HCT116 (cell line): ENCODE measurements at regions not wholly inside any gene's neighbourhood (a gene's known extent, or its start where the extent isn't known, plus 50 kb on each side); places are given as distances from the start of the nearest gene placed in this dataset.

Experiments
- ATAC-seq: fragments of 200-7000 bp; cut with Tn5 transposase; 2 replicates; pipeline ENCODE4 v1.9.1; 2020; ENCODE audit warnings: mild to moderate bottlenecking, moderate library complexity
- BruUV-seq: library from RNA; stranded (reverse); fragments of 400-500 nt; replicated peaks from 2 replicates; lab custom pipeline; 2021; lab: Mats Ljungman, UMichigan
- CTCF ChIA-PET: fragments of 300-600 bp; sonication (Branson Sonifier 250); formaldehyde crosslinking; loops from one replicate; lab custom pipeline; 2021; ENCODE audit warnings: antibody characterized with exemption; lab: Charles Lee
- POLR2A ChIA-PET: fragments of 300-600, 350-600 bp; sonication (Branson Sonifier 250); formaldehyde crosslinking; loops from one replicate; lab custom pipeline; 2021; ENCODE audit warnings: antibody characterized with exemption; lab: Charles Lee
- RAD21 ChIA-PET, 2 experiments: fragments of 300-600 bp; sonication (Branson Sonifier 250); formaldehyde crosslinking; loops; one replicate each; lab custom pipeline; 2023; ENCODE audit warnings: low total read pairs in 2 of 2; ENCODE audit not compliant: uncharacterized antibody in 2 of 2, unreplicated experiment in 2 of 2, low non-redundant PET in 1 of 2; lab: Charles Lee
- DNase-seq: peaks from one replicate; pipeline ENCODE4 v3.0.0-alpha.2; 2010; ENCODE audit warnings: low read depth, low spot score
- H2AFZ ChIP-seq: fragments of 200-600 bp; shearing (Covaris generic), sonication (generic); 2 replicates; pipeline ENCODE4 v1.6.1; 2017; ENCODE audit warnings: low read depth, mixed run types, mixed read lengths, antibody characterized with exemption, low read length; ENCODE audit not compliant: poor library complexity, severe bottlenecking
- H3K27ac ChIP-seq: 2 replicates; pipeline ENCODE4 v1.5.1; 2012; ENCODE audit warnings: low read depth, low read length
- H3K27me3 ChIP-seq: fragments of 200-600 bp; sonication (generic); 2 replicates; pipeline ENCODE4 v1.6.1; 2016; ENCODE audit warnings: mixed run types, low read length, mixed read lengths; ENCODE audit not compliant: insufficient read depth
- H3K36me3 ChIP-seq, 2 experiments: fragments of 200-500 bp in 1 of 2; fragments of 200-600 bp in 1 of 2; sonication (Bioruptor generic) in 1 of 2; sonication (generic) in 1 of 2; 2 replicates each; pipeline versions ENCODE4 v1.5.1 to v1.6.1; 2014 to 2016; ENCODE audit warnings: low read length in 2 of 2, inconsistent platforms in 1 of 2, mixed read lengths in 1 of 2, mixed run types in 1 of 2; ENCODE audit not compliant: insufficient read depth in 2 of 2, control insufficient read depth in 1 of 2
- H3K4me1 ChIP-seq, 2 experiments: fragments of 200-600 bp in 1 of 2; sonication (generic) in 1 of 2; 2 replicates each; pipeline versions ENCODE4 v1.5.1 to v1.6.1; 2012 to 2017; ENCODE audit warnings: low read length in 2 of 2, inconsistent platforms in 1 of 2, mild to moderate bottlenecking in 1 of 2, mixed read lengths in 1 of 2, mixed run types in 1 of 2, moderate library complexity in 1 of 2; ENCODE audit not compliant: insufficient read depth in 2 of 2, control insufficient read depth in 1 of 2
- H3K4me2 ChIP-seq: fragments of 200-600 bp; sonication (generic); 2 replicates; pipeline ENCODE4 v1.6.1; 2017; ENCODE audit warnings: mixed run types, low read length, mixed read lengths
- H3K4me3 ChIP-seq, 2 experiments: fragments of 200-600 bp in 1 of 2; sonication (generic) in 1 of 2; replicated peaks in 1 of 2; 2 replicates each; pipeline ENCODE4 v1.5.1; 2011 to 2016; ENCODE audit warnings: low read length in 2 of 2, control low read depth in 1 of 2, low read depth in 1 of 2, mild to moderate bottlenecking in 1 of 2, mixed read lengths in 1 of 2, mixed run types in 1 of 2
- H3K79me2 ChIP-seq: fragments of 200-600 bp; sonication (generic); 2 replicates; pipeline ENCODE4 v1.6.1; 2017; ENCODE audit warnings: mild to moderate bottlenecking, mixed run types, low read length, moderate library complexity, mixed read lengths; ENCODE audit not compliant: insufficient read depth
- H3K9ac ChIP-seq: fragments of 200-600 bp; sonication (generic); 2 replicates; pipeline ENCODE4 v1.6.1; 2016; ENCODE audit warnings: low read length, mixed read lengths
- H3K9me2 ChIP-seq: fragments of 200-600 bp; sonication (generic), shearing (Covaris generic); 2 replicates; pipeline ENCODE4 v1.6.1; 2017; ENCODE audit warnings: mixed run types, mild to moderate bottlenecking, moderate library complexity; ENCODE audit not compliant: insufficient read depth
- H3K9me3 ChIP-seq, 2 experiments: fragments of 200-500 bp in 1 of 2; fragments of 200-600 bp in 1 of 2; sonication (Bioruptor generic) in 1 of 2; sonication (generic) in 1 of 2; 2 replicates each; pipeline ENCODE4 v1.6.1; 2014 to 2017; ENCODE audit warnings: low read length in 2 of 2, mixed read lengths in 2 of 2, inconsistent platforms in 1 of 2, low read depth in 1 of 2, mild to moderate bottlenecking in 1 of 2, mixed run types in 1 of 2, moderate library complexity in 1 of 2; ENCODE audit not compliant: control insufficient read depth in 1 of 2, insufficient read depth in 1 of 2
- H4K20me1 ChIP-seq: fragments of 200-600 bp; sonication (generic), shearing (Covaris generic); 2 replicates; pipeline ENCODE4 v1.6.1; 2017; ENCODE audit warnings: mixed run types, mild to moderate bottlenecking, moderate library complexity; ENCODE audit not compliant: insufficient read depth
- ATF3 ChIP-seq: IDR thresholded peaks from 2 replicates; pipeline ENCODE4 v1.6.1; 2012
- CBX3 ChIP-seq: IDR thresholded peaks from 2 replicates; pipeline ENCODE4 v1.6.1; 2012; ENCODE audit warnings: low read depth
- CEBPB ChIP-seq: IDR thresholded peaks from 2 replicates; pipeline ENCODE4 v1.6.1; 2012; ENCODE audit warnings: low read depth
- CTCF ChIP-seq, 3 experiments: fragments of 200-600 bp in 1 of 3; sonication (generic) in 1 of 3; IDR thresholded peaks in 2 of 3; conservative IDR thresholded peaks in 1 of 3; 2 replicates each; pipeline ENCODE4 v1.5.1; 2012 to 2017; ENCODE audit warnings: low read depth in 2 of 3, low read length in 2 of 3, antibody characterized with exemption in 1 of 3, borderline replicate concordance in 1 of 3, control low read depth in 1 of 3, mild to moderate bottlenecking in 1 of 3, mixed read lengths in 1 of 3, mixed run types in 1 of 3, moderate library complexity in 1 of 3; ENCODE audit not compliant: insufficient read depth in 1 of 3
- ELF1 ChIP-seq: IDR thresholded peaks from 2 replicates; pipeline ENCODE4 v1.6.1; 2012; ENCODE audit warnings: low read depth, borderline replicate concordance
- EZH2 ChIP-seq: fragments of 200-600 bp; sonication (generic); IDR thresholded peaks from 2 replicates; pipeline ENCODE4 v1.6.1; 2017; ENCODE audit warnings: antibody characterized with exemption, mixed run types
- EZH2phosphoT487 ChIP-seq: fragments of 200-600 bp; IDR thresholded peaks from 2 replicates; pipeline ENCODE4 v1.6.1; 2018; ENCODE audit warnings: antibody characterized with exemption, borderline replicate concordance
- FOSL1 ChIP-seq: IDR thresholded peaks from 2 replicates; pipeline ENCODE4 v1.6.1; 2012; ENCODE audit warnings: low read depth
- MAX ChIP-seq: IDR thresholded peaks from 2 replicates; pipeline ENCODE4 v1.6.1; 2012
- POLR2A ChIP-seq: IDR thresholded peaks from 2 replicates; pipeline ENCODE4 v1.7.0; 2011; ENCODE audit warnings: borderline replicate concordance; ENCODE audit not compliant: insufficient read depth, insufficient read length; ENCODE audit errors: extremely low read depth
- REST ChIP-seq: IDR thresholded peaks from 2 replicates; pipeline ENCODE4 v1.6.1; 2012; ENCODE audit warnings: low read depth
- SIN3A ChIP-seq: IDR thresholded peaks from 2 replicates; pipeline ENCODE4 v1.6.1; 2012; ENCODE audit warnings: low read depth
- SP1 ChIP-seq: IDR thresholded peaks from 2 replicates; pipeline ENCODE4 v1.6.1; 2012; ENCODE audit warnings: low read depth
- SRF ChIP-seq: IDR thresholded peaks from 2 replicates; pipeline ENCODE4 v1.6.1; 2012; ENCODE audit warnings: low read depth
- TCF7L2 ChIP-seq: IDR thresholded peaks from 2 replicates; pipeline ENCODE4 v1.7.0; 2011; ENCODE audit warnings: borderline replicate concordance, inconsistent platforms; ENCODE audit not compliant: insufficient read depth, insufficient read length; ENCODE audit errors: extremely low read depth
- YY1 ChIP-seq: IDR thresholded peaks from 2 replicates; pipeline ENCODE4 v1.6.1; 2011; ENCODE audit warnings: low read length, low read depth, moderate library complexity, mild to moderate bottlenecking; ENCODE audit not compliant: insufficient replicate concordance; ENCODE audit errors: extremely low read depth
- ZBTB33 ChIP-seq: IDR thresholded peaks from 2 replicates; pipeline ENCODE4 v1.6.1; 2011; ENCODE audit warnings: mild to moderate bottlenecking, low read length, moderate library complexity; ENCODE audit not compliant: insufficient replicate concordance; ENCODE audit errors: extremely low read depth
- ZFX ChIP-seq: fragments of 450-650 bp; IDR thresholded peaks from 2 replicates; pipeline ENCODE4 v1.6.1; 2017
- ZNF274 ChIP-seq: fragments of 200-500 bp; sonication (Bioruptor generic); IDR thresholded peaks from 2 replicates; pipeline ENCODE4 v1.6.1; 2014; ENCODE audit warnings: mild to moderate bottlenecking, low read depth, low read length, inconsistent platforms
- intact Hi-C: fragments of 100-400 bp; cut with micrococcal nuclease; formaldehyde crosslinking; loops from 2 replicates; pipeline ENCODE4 v1.10.0; 2022

- DNase-seq (no peak), ATAC-seq (no peak)
- Histone ChIP-seq H3K27me3 (no peaks in the 10 kb centered on the region), H3K9me2 (no peaks in the 10 kb centered on the region), H3K9ac (no peak overlapping the region), H3K27ac (no peak overlapping the region)
- POLR2A ChIA-PET, result no interaction called here
- no peak for TF ChIP-seq SRF
- no peak for TF ChIP-seq REST
- no peak for TF ChIP-seq SIN3A
- no peak for TF ChIP-seq ZBTB33
- TF ChIP-seq ELF1, result no peak
- no peak for TF ChIP-seq CEBPB
- TF ChIP-seq POLR2A, result no peak
- TF ChIP-seq TCF7L2, result no peak
- TF ChIP-seq YY1, result no peak
- no peak for TF ChIP-seq MAX
- TF ChIP-seq EZH2, result no peak
- TF ChIP-seq ZFX, result no peak
- no peak for TF ChIP-seq FOSL1
- no peak for TF ChIP-seq EZH2phosphoT487
- TF ChIP-seq ZNF274, result no peak
- no peak for TF ChIP-seq CTCF (IDR thresholded peaks at IDR 0.05 in 2 of 3, conservative IDR thresholded peaks at IDR 0.05 in 1 of 3; ENCODE audit: borderline replicate concordance in 1 of 3, insufficient read depth in 1 of 3, low read depth in 2 of 3, low read length in 2 of 3)
- TF ChIP-seq SP1, result no peak
- TF ChIP-seq ATF3, result no peak
- no peak for TF ChIP-seq CBX3
- TF ChIP-seq, all 23 proteins: peak for 0
- no peaks in the 10 kb centered on the region for H3K4me1 ChIP-seq
- intact Hi-C loops, result no loop called here
- no peak overlapping the region for H2AFZ ChIP-seq
- no peaks in the 10 kb centered on the region for H4K20me1 ChIP-seq
- ChIA-PET RAD21 (no interaction called here), CTCF (no interaction called here)
- BruUV-seq, result no TSS peak
- no peak overlapping the region for H3K4me3 ChIP-seq
- H3K79me2 ChIP-seq, result no peaks in the 10 kb centered on the region
- H3K4me2 ChIP-seq, result no peak overlapping the region
- peaks cover 3 to 7% of the 10 kb centered on the region in 2 experiments; a peak in 2 of 4 replicates for H3K9me3 ChIP-seq
- H3K36me3 ChIP-seq, result no peaks in the 10 kb centered on the region
Observed at GRCh38 chr18:56286775-56287325, 351.5 kb downstream of the TXNL1 start.
